ENCODE measurements at regions not wholly inside any gene's neighbourhood (a gene's known extent, or its start where the extent isn't known, plus 50 kb on each side); places are given as distances from the start of the nearest gene placed in this dataset.

GRCh38 chr10:43881657-43882056, 233.0 kb upstream of the ZNF32 start:
- TF ChIP-seq CTCF (IDR thresholded peaks at IDR 0.05) (no peak), IRF3 (IDR thresholded peaks at IDR 0.05; ENCODE audit: low read depth, low read length) (no peak), GABPA (IDR thresholded peaks at IDR 0.05; ENCODE audit: low read depth) (no peak), EZH2phosphoT487 (IDR thresholded peaks at IDR 0.05; ENCODE audit: borderline replicate concordance, low read depth) (no peak)
